Loucy (cell line): ENCODE measurements at regions not wholly inside any gene's neighbourhood (a gene's known extent, or its start where the extent isn't known, plus 50 kb on each side); places are given as distances from the start of the nearest gene placed in this dataset.

Experiments used
- H2AFZ ChIP-seq: fragments of 200-600 bp; sonication (generic); 2 replicates; pipeline ENCODE4 v1.6.0; 2016; ENCODE audit warnings: antibody characterized with exemption, mild to moderate bottlenecking, low read length, moderate library complexity
- H3F3A ChIP-seq: fragments of 200-600 bp; 2 replicates; pipeline ENCODE4 v1.6.0; 2016; ENCODE audit warnings: antibody characterized with exemption, low read depth, mild to moderate bottlenecking
- H3K27me3 ChIP-seq: fragments of 200-600 bp; sonication (generic); 2 replicates; pipeline ENCODE4 v1.6.1; 2014; ENCODE audit warnings: low read length, mild to moderate bottlenecking; ENCODE audit not compliant: insufficient read depth, poor library complexity, severe bottlenecking
- H3K36me3 ChIP-seq: fragments of 200-600 bp; sonication (generic); 2 replicates; pipeline ENCODE4 v1.6.1; 2016; ENCODE audit warnings: low read length; ENCODE audit not compliant: insufficient read depth
- H3K4me1 ChIP-seq: fragments of 200-600 bp; sonication (generic); 2 replicates; pipeline ENCODE4 v1.5.1; 2014; ENCODE audit warnings: low read length, mild to moderate bottlenecking; ENCODE audit not compliant: insufficient read depth, poor library complexity, severe bottlenecking
- H3K4me2 ChIP-seq: fragments of 200-600 bp; sonication (generic); 2 replicates; pipeline ENCODE4 v1.6.0; 2014; ENCODE audit warnings: antibody characterized with exemption, low read length, low read depth, mild to moderate bottlenecking; ENCODE audit not compliant: poor library complexity, severe bottlenecking
- H3K4me3 ChIP-seq: fragments of 200-600 bp; sonication (generic); 2 replicates; pipeline ENCODE4 v1.5.1; 2014; ENCODE audit warnings: low read length, mild to moderate bottlenecking, mixed read lengths; ENCODE audit not compliant: poor library complexity, severe bottlenecking
- H3K79me2 ChIP-seq: fragments of 200-600 bp; sonication (generic); 2 replicates; pipeline ENCODE4 v1.6.1; 2014; ENCODE audit warnings: low read length; ENCODE audit not compliant: insufficient read depth
- H3K9ac ChIP-seq: fragments of 200-600 bp; sonication (generic); 2 replicates; pipeline ENCODE4 v1.6.0; 2014; ENCODE audit warnings: mild to moderate bottlenecking, low read depth, low read length, moderate library complexity; ENCODE audit not compliant: poor library complexity, severe bottlenecking
- H3K9me2 ChIP-seq: fragments of 200-600 bp; sonication (generic); replicated peaks from 2 replicates; pipeline ENCODE4 v1.6.1; 2016; ENCODE audit warnings: low read depth, low read length, mixed read lengths
- H3K9me3 ChIP-seq: fragments of 200-600 bp; sonication (generic); 2 replicates; pipeline ENCODE4 v1.6.1; 2014; ENCODE audit warnings: mild to moderate bottlenecking, antibody characterized with exemption, low read length, low read depth; ENCODE audit not compliant: insufficient read depth
- H4K20me1 ChIP-seq: fragments of 200-600 bp; sonication (generic); 2 replicates; pipeline ENCODE4 v1.6.0; 2014; ENCODE audit warnings: antibody characterized with exemption, low read length, mild to moderate bottlenecking; ENCODE audit not compliant: insufficient read depth, poor library complexity, severe bottlenecking
- EZH2phosphoT487 ChIP-seq: fragments of 200-600 bp; IDR thresholded peaks from 2 replicates; pipeline ENCODE4 v1.6.1; 2018; ENCODE audit warnings: antibody characterized with exemption, mild to moderate bottlenecking, moderate library complexity, borderline replicate concordance
- TF ChIP-seq, protein P1 (sequence below): fragments of 200-600 bp; sonication (generic); conservative IDR thresholded peaks from 2 replicates; pipeline ENCODE4 v1.5.1; 2014; ENCODE audit warnings: mild to moderate bottlenecking, antibody characterized with exemption, low read length

DNA sequence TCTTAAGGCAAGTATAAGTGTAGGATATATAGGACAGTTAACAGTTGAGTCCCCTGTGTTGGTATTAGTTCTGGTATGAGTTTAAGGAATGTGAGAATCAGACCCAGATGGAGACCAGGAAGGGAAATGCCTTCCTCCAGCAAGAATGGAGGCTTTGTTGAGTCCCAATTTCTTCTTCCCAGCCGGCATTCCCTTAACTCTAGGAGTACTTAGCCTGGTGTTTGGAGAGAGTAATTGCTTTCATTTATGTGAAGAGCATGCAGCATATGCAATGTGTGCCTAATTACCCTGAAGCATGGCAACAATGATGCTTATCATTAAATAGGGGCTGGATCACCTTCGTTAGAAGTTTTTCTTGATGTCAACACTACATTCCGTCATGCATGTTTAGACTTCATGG, 225.9 kb upstream of the XYLT1 start:
- Histone ChIP-seq H3K4me2 (no peak overlapping the region), H3K79me2 (no peaks in the 10 kb centered on the region), H3K36me3 (no peaks in the 10 kb centered on the region), H3F3A (no peaks in the 10 kb centered on the region), H3K9me2 (no peaks in the 10 kb centered on the region), H3K27me3 (no peaks in the 10 kb centered on the region), H4K20me1 (no peaks in the 10 kb centered on the region), H3K9me3 (no peaks in the 10 kb centered on the region; the same call in 1 of the 2 replicates), H2AFZ (no peak overlapping the region), H3K4me1 (no peaks in the 10 kb centered on the region), H3K9ac (no peak overlapping the region), H3K4me3 (no peak overlapping the region)
- TF ChIP-seq EZH2phosphoT487, result no peak
- TF ChIP-seq, protein P1, sequence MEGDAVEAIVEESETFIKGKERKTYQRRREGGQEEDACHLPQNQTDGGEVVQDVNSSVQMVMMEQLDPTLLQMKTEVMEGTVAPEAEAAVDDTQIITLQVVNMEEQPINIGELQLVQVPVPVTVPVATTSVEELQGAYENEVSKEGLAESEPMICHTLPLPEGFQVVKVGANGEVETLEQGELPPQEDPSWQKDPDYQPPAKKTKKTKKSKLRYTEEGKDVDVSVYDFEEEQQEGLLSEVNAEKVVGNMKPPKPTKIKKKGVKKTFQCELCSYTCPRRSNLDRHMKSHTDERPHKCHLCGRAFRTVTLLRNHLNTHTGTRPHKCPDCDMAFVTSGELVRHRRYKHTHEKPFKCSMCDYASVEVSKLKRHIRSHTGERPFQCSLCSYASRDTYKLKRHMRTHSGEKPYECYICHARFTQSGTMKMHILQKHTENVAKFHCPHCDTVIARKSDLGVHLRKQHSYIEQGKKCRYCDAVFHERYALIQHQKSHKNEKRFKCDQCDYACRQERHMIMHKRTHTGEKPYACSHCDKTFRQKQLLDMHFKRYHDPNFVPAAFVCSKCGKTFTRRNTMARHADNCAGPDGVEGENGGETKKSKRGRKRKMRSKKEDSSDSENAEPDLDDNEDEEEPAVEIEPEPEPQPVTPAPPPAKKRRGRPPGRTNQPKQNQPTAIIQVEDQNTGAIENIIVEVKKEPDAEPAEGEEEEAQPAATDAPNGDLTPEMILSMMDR, result no peak

GRCh38 chr16:17692484-17692883, 221.7 kb upstream of the XYLT1 start:
- Histone ChIP-seq H3K9me3 (no peaks in the 10 kb centered on the region), H3K4me1 (no peaks in the 10 kb centered on the region), H3K9ac (no peak overlapping the region), H4K20me1 (no peaks in the 10 kb centered on the region), H3K9me2 (no peaks in the 10 kb centered on the region), H3F3A (no peaks in the 10 kb centered on the region), H2AFZ (no peak overlapping the region), H3K27me3 (no peaks in the 10 kb centered on the region), H3K79me2 (no peaks in the 10 kb centered on the region), H3K4me3 (no peak overlapping the region), H3K4me2 (no peak overlapping the region), H3K36me3 (no peaks in the 10 kb centered on the region)
- TF ChIP-seq, protein P1, result no peak
- TF ChIP-seq EZH2phosphoT487, result no peak

GRCh38 chr16:17691899-17692176, 221.1 kb upstream of the XYLT1 start:
- Histone ChIP-seq H3F3A (no peaks in the 10 kb centered on the region), H3K4me1 (no peaks in the 10 kb centered on the region), H3K4me3 (no peak overlapping the region), H3K9me2 (no peaks in the 10 kb centered on the region), H3K27me3 (no peaks in the 10 kb centered on the region), H3K36me3 (no peaks in the 10 kb centered on the region), H4K20me1 (no peaks in the 10 kb centered on the region), H2AFZ (no peak overlapping the region), H3K79me2 (no peaks in the 10 kb centered on the region), H3K9me3 (no peaks in the 10 kb centered on the region), H3K4me2 (no peak overlapping the region), H3K9ac (no peak overlapping the region)
- TF ChIP-seq EZH2phosphoT487, result no peak
- TF ChIP-seq, protein P1, result no peak
